IPS-15b (cell line): ENCODE measurements at regions not wholly inside any gene's neighbourhood (a gene's known extent, or its start where the extent isn't known, plus 50 kb on each side); places are given as distances from the start of the nearest gene placed in this dataset.

Experiments
- H3K27me3 ChIP-seq: one replicate; pipeline ENCODE4 v1.6.1; 2013; ENCODE audit warnings: low read length; ENCODE audit not compliant: control insufficient read depth, insufficient read depth
- H3K36me3 ChIP-seq: one replicate; pipeline ENCODE4 v1.6.1; 2013; ENCODE audit warnings: low read length; ENCODE audit not compliant: control insufficient read depth, insufficient read depth
- H3K4me1 ChIP-seq: one replicate; pipeline ENCODE4 v1.6.1; 2013; ENCODE audit warnings: mild to moderate bottlenecking, low read length; ENCODE audit not compliant: control insufficient read depth, insufficient read depth
- H3K4me3 ChIP-seq: one replicate; pipeline ENCODE4 v1.5.1; 2013; ENCODE audit warnings: low read depth, low read length
- H3K9ac ChIP-seq: one replicate; pipeline ENCODE4 v1.6.1; 2013; ENCODE audit warnings: low read depth, mild to moderate bottlenecking, low read length
- H3K9me3 ChIP-seq: one replicate; pipeline ENCODE4 v1.6.1; 2013; ENCODE audit warnings: mild to moderate bottlenecking, low read length; ENCODE audit not compliant: control insufficient read depth, insufficient read depth

DNA sequence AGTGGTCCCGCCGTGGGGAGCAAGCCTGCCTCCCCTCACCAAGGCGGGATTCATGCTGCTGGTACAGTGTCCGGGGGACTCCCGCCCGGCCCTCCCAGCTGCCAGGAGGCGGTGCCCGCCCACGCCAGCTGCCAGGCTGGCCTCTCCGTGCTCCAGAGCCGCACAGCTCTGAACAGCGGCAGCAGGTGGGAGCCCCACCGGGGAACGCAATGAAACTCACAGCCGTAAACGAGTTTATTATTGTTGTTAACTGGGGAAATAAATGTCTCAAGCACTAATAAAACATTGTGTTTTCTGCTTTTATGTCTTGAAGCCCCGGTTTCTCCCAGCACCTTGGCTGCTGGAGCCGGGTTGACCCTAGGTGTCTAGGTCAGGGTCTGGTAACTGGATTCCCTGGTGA, 317.7 kb upstream of the TLE3 start:
- Histone ChIP-seq H3K9ac (no peak overlapping the region), H3K36me3 (no peaks in the 10 kb centered on the region), H3K27me3 (no peaks in the 10 kb centered on the region), H3K4me3 (no peak overlapping the region), H3K9me3 (no peaks in the 10 kb centered on the region), H3K4me1 (no peaks in the 10 kb centered on the region)

DNA sequence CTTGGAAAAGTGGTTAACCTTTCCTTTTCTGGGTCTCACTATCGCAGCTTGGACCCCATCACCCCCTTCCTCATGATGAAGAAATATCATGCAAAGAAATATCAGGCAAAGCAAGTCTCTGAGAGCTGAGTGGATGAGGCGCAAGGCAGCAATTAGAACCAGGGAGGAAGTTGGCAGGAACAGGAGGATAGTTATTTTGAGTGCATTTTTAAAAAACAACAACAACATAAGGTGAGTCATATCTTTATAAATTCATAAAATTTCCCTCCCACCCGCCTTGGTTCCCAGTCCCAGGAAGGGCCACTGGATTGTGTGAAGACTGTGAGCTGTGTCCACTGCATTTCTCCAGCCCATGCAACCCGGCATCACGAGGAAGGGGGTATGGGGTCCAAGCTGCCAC, 316.9 kb upstream of the TLE3 start:
- Histone ChIP-seq H3K27me3 (no peaks in the 10 kb centered on the region), H3K4me3 (no peak overlapping the region), H3K9me3 (no peaks in the 10 kb centered on the region)

DNA sequence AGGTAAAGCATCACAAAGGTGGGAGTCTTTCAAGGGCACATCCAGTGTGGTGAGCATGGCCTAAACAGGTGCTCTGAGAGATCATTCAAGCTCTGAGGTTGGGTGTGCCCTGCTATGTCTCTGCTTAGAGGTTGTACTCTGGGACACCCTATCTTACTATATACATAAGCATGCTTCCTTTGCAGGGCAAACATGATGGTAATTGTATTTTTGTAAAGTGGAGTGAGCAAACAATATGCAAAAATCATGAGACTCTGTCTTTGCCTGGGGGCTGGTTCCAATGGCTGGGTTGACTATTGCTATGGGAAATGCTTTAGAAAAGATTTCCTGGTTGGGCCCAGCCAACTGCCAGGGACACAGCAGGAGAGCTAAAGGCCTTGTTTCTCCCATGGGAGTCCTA, 315.1 kb upstream of the TLE3 start:
- no peaks in the 10 kb centered on the region for H3K27me3 ChIP-seq
- no peaks in the 10 kb centered on the region for H3K36me3 ChIP-seq
- no peak overlapping the region for H3K4me3 ChIP-seq
- H3K9ac ChIP-seq: no peak overlapping the region
- H3K4me1 ChIP-seq: no peaks in the 10 kb centered on the region
- peaks cover 6% of the 10 kb centered on the region for H3K9me3 ChIP-seq

More for the DNA sequence above, 316.9 kb upstream of the TLE3 start:
- Histone ChIP-seq H3K9ac (no peak overlapping the region), H3K4me1 (no peaks in the 10 kb centered on the region), H3K36me3 (no peaks in the 10 kb centered on the region)

DNA sequence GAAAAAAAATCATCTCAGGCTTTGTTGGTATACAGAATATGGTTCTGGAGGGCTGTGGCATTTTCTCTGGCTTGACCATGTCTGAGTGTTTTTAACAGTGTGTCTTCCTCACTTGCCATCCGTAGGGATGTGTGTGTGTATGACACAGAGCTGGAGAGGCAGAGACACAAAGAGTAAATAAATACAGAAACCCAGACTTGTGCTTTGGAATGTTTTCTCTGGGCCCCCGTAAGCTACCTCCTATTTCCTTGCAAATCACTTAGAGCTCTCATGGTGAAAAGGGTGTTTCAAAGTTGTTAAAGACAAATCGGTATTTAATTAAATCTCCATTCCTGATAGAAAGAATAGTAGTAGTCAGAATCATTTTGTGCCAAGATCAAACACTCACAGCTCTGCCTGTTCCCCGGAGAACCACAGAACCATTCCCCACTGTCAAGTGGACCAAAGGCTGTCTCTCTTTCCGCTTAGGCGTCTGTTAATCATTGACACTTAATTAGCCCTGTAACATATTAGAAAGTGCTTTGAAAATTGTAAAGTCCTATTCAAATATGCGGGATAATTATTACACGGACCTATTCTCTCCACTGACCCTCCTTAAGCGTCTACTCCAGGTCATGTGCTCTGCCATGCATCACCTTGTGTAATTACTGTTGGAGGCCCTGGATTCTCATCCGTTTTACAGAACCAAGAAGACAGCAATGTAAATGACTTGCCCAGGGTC, 313.6 kb upstream of the TLE3 start:
- H3K4me3 ChIP-seq: no peak overlapping the region
- no peaks in the 10 kb centered on the region for H3K4me1 ChIP-seq
- no peak overlapping the region for H3K9ac ChIP-seq
- no peaks in the 10 kb centered on the region for H3K36me3 ChIP-seq
- H3K27me3 ChIP-seq: no peaks in the 10 kb centered on the region
- H3K9me3 ChIP-seq: peaks cover 6% of the 10 kb centered on the region

DNA sequence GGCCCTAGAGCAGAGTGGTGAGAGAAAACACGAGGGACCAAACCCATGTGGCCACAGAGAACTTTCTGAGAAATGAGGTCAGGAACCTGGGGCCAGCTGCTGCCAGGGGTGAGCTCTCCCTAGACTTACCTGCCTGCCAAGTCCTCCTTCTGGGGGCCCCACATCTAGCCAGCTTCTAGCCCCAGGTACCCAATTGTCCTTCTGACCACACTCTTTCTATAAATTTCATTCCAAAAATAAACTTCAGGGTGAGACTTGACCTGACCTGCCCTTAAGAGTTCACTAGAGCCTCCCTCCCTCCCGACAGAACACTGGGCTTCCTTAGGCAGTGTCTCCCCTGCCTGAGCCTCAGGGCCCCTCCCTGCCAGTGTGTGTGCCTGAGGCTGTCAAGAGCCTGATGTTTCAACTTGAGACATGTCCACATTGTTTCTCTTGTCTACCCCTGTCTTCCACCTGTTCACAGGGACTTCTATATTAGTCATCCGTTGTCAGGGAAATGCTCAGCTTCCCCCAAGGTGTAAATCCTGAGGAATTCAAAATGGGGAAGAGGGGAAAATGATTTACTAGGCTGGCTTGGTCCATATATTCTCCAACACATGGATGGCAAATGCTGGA, 312.8 kb upstream of the TLE3 start:
- H3K27me3 ChIP-seq: no peaks in the 10 kb centered on the region
- no peaks in the 10 kb centered on the region for H3K36me3 ChIP-seq
- H3K4me3 ChIP-seq: no peak overlapping the region
- H3K4me1 ChIP-seq: no peaks in the 10 kb centered on the region
- H3K9me3 ChIP-seq: peaks cover 6% of the 10 kb centered on the region
- H3K9ac ChIP-seq: no peak overlapping the region

DNA sequence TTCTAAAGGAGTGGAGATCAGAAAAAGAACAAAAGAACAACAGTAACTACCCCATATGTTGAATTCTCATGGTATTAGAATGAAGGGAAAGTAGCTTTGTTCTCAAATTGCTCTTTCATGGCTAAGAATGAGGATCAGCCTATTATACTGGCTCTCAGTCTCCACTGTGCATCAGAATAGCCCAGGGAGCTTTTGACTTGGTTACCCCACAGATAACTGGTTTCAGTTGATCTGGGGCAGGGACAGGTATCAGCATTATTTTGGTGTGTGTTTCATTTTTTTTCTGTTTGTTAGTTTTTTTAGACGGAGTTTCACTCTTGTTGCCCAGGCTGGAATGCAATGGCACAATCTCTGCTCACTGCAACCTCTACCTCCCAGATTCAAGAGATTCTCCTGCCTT, 311.7 kb upstream of the TLE3 start:
- Histone ChIP-seq H3K27me3 (no peaks in the 10 kb centered on the region), H3K4me1 (no peaks in the 10 kb centered on the region), H3K36me3 (no peaks in the 10 kb centered on the region)

DNA sequence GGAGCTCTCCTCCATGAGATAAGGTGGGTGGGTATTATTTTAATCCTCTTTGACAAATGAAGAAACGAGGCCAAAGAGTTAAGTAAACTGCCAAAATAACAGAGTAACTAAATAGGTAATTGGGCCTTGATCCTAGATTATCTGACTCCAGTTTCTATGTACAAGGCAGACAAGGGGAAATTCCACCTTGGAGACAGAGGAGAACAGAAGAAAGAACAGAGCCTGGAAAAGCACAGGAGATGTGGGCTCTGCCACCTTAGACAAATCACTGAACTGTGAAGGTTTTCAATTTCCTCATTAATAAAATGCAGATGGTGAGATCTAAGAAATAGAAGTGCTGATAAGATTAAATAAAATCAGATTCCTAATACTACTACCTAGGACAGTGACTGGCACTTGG, 310.2 kb upstream of the TLE3 start:
- H3K27me3 ChIP-seq: no peaks in the 10 kb centered on the region
- no peak overlapping the region for H3K4me3 ChIP-seq
- no peaks in the 10 kb centered on the region for H3K36me3 ChIP-seq
- peaks cover 6% of the 10 kb centered on the region for H3K9me3 ChIP-seq
- no peaks in the 10 kb centered on the region for H3K4me1 ChIP-seq
- no peak overlapping the region for H3K9ac ChIP-seq

More for the DNA sequence above, 311.7 kb upstream of the TLE3 start:
- Histone ChIP-seq H3K4me3 (no peak overlapping the region), H3K9ac (no peak overlapping the region), H3K9me3 (peaks cover 6% of the 10 kb centered on the region)

DNA sequence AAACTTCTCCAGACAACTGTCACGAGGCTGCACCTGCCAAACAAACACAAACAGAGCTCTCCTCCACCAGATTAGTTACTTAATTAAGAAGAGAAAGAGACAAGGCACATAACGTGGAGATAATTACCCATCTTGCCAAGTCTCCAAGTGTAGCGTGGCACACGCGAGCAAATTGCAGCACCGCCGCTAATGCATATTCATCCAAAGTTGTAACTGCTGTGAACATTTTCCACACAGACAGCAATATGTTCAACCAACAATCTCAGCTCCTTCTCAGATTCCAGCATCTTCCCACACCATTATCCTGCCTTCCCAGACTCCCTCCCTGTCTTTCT, 309.6 kb upstream of the TLE3 start:
- H3K4me1 ChIP-seq: no peaks in the 10 kb centered on the region
- H3K4me3 ChIP-seq: no peak overlapping the region
- H3K27me3 ChIP-seq: no peaks in the 10 kb centered on the region

DNA sequence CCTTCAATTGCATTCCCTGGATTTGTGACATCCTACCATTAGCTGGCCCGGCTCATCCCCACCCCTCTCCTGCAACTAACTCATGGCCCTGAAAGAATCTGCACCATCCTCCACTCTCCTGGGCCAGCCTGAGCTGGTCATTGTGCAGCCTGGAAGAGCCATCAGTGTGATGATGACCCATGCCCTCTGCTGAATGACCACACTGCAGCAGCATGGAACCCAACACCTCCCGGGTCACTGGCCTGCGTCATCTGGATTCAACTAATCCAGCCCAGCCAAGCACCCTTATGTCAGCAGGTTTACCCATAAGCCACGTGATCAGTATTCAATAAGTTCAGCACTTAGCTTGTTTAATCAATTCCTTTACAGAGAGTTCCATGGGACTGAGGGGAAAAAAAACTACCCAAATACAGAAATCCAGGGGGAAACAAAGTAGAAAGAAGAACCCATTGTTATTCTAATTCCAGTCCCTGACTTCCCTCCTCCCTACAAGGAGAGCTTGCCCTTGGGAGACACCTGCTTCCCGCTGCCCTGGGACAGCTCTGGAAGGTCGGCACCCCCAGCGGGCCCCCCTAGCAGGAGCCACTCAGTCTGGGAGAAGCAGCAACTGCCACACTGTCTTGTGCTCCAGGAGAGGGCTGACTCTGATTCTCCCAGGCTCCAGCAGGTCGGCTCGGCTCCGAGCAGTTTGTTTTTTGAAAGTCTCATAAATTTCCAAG, 309.1 kb upstream of the TLE3 start:
- Histone ChIP-seq H3K9me3 (peaks cover 6% of the 10 kb centered on the region), H3K27me3 (no peaks in the 10 kb centered on the region)

More for the DNA sequence above, 309.6 kb upstream of the TLE3 start:
- H3K36me3 ChIP-seq: no peaks in the 10 kb centered on the region
- H3K9ac ChIP-seq: no peak overlapping the region
- peaks cover 6% of the 10 kb centered on the region for H3K9me3 ChIP-seq

DNA sequence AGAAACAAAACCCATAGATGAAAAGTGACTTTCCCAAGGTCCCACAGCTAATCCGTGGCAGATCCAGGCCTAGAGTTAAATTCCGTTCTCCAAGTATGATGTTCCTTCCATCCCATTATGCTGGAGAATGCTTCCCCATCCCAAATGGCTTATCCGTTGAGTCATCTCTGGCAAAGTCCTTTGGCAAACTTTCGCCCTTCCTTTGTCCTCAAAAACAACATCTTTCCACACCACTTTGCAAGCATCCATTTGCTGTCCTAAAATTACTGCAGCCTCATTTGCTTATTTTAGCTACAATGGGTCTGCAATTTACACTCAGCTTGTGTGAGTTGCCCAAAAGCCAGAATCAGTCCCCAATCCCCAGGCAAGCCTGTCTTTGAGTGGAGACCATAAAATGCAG, 304.0 kb upstream of the TLE3 start:
- H3K36me3 ChIP-seq: no peaks in the 10 kb centered on the region
- H3K4me3 ChIP-seq: no peak overlapping the region
- H3K27me3 ChIP-seq: no peaks in the 10 kb centered on the region
- peaks cover 9% of the 10 kb centered on the region for H3K4me1 ChIP-seq
- H3K9ac ChIP-seq: no peak overlapping the region
- no peaks in the 10 kb centered on the region for H3K9me3 ChIP-seq

More for the DNA sequence above, 309.1 kb upstream of the TLE3 start:
- no peak overlapping the region for H3K9ac ChIP-seq
- no peak overlapping the region for H3K4me3 ChIP-seq
- no peaks in the 10 kb centered on the region for H3K36me3 ChIP-seq
- H3K4me1 ChIP-seq: no peaks in the 10 kb centered on the region

DNA sequence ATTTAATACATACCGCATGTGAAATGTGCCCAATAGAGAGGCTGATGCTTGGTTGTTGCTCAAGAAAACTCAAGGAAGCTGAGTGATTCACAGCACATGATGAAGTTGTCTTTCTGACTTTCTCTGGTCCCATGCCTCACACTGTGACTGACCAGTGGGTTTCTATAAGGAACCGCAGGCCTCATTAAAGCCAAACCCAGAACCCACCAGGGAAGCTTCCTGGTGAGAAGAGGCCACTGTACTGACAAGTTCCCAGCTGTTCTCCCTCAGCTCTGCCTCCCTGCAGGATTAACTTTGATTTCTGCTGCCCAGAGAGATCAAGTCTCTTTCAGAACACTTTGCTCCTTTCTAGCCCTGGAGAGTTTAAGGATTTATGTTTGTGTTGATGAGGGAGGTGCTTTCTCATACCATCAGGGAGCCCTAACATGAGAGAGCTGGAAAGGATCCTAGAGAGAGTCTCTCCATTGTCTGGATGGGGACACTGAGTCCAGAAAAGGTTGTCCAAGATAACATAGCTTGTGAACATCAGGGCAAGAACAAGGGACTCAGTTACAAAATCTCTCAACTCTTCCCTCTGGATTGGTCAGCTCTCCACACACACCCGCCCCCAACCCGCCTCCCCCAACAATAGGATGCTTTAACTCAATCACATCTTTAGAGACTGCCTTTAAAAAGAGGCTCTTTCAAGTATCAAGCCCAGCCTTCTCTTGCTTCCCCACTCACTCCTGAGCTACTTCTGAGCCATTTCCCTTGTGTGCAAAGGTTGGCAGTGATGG, 303.2 kb upstream of the TLE3 start:
- no peaks in the 10 kb centered on the region for H3K27me3 ChIP-seq
- H3K4me3 ChIP-seq: no peak overlapping the region
- no peaks in the 10 kb centered on the region for H3K9me3 ChIP-seq
- no peak overlapping the region for H3K9ac ChIP-seq
- peaks cover 9% of the 10 kb centered on the region for H3K4me1 ChIP-seq
- no peaks in the 10 kb centered on the region for H3K36me3 ChIP-seq
